22Rv1 (cell line): ENCODE measurements at regions not wholly inside any gene's neighbourhood (a gene's known extent, or its start where the extent isn't known, plus 50 kb on each side); places are given as distances from the start of the nearest gene placed in this dataset.
"Not testable (repeated sequence)": the region's sequence is repeated elsewhere in the genome, so short reads cannot be mapped to it uniquely, and the experiment has no call there.

Source experiments
- H3K27ac ChIP-seq: fragments of 450-650 bp; 2 replicates; pipeline ENCODE4 v1.5.1; 2017
- CTCF ChIP-seq: fragments of 450-650 bp; IDR thresholded peaks from 2 replicates; pipeline ENCODE4 v1.5.1; 2017; ENCODE audit warnings: mild to moderate bottlenecking
- ZFX ChIP-seq: fragments of 450-650 bp; IDR thresholded peaks from 2 replicates; pipeline ENCODE4 v1.6.1; 2017; ENCODE audit warnings: antibody characterized with exemption, borderline replicate concordance

GRCh38 chr20:19913927-19914614 is 103.1 kb upstream of the NAA20 start:
- no peak overlapping the region for H3K27ac ChIP-seq
- TF ChIP-seq CTCF, result no peak
- TF ChIP-seq ZFX, result no peak

GRCh38 chr20:19915111-19915798 is 101.9 kb upstream of the NAA20 start:
- TF ChIP-seq CTCF (no peak), ZFX (no peak)
- no peak overlapping the region for H3K27ac ChIP-seq

GRCh38 chr20:19916531-19917485 is 100.4 kb upstream of the NAA20 start:
- no peak overlapping the region for H3K27ac ChIP-seq

GRCh38 chr20:19918965-19919329 is 98.2 kb upstream of the NAA20 start:
- no peak for TF ChIP-seq ZFX
- no peak for TF ChIP-seq CTCF
- H3K27ac ChIP-seq, result no peak overlapping the region

More at GRCh38 chr20:19916531-19917485, 100.4 kb upstream of the NAA20 start:
- TF ChIP-seq CTCF (no peak), ZFX (no peak)

- TF ChIP-seq CTCF (no peak), ZFX (no peak)
- H3K27ac ChIP-seq, result no peak overlapping the region
Measured at GRCh38 chr20:19920381-19921138, 96.6 kb upstream of the NAA20 start.

- no peak overlapping the region for H3K27ac ChIP-seq
- TF ChIP-seq CTCF (no peak), ZFX (no peak)
Measured at GRCh38 chr20:19921284-19921793, 95.8 kb upstream of the NAA20 start.

- H3K27ac ChIP-seq, result not testable (repeated sequence)
Measured at GRCh38 chr20:19921829-19922228, 95.3 kb upstream of the NAA20 start.
